HG03378 (cell line): ENCODE measurements at regions not wholly inside any gene's neighbourhood (a gene's known extent, or its start where the extent isn't known, plus 50 kb on each side); places are given as distances from the start of the nearest gene placed in this dataset.
"Not testable (repeated sequence)": the region's sequence is repeated elsewhere in the genome, so short reads cannot be mapped to it uniquely, and the experiment has no call there.

Source experiments
- ATAC-seq: cut with Tn5 transposase; IDR thresholded peaks from one replicate; pipeline ENCODE4 v1.9.1; 2021; ENCODE audit warnings: mild to moderate bottlenecking, moderate library complexity; ENCODE audit not compliant: unreplicated experiment

GRCh38 chrX:19229896-19230295, 107.6 kb upstream of the ADGRG2 start:
- ATAC-seq = not testable (repeated sequence)

- ATAC-seq = no peak
Observed at GRCh38 chrX:19237901-19238300, 105.8 kb upstream of the PDHA1 start.

GRCh38 chrX:19243431-19243830, 100.3 kb upstream of the PDHA1 start:
- ATAC-seq = no peak

- not testable (repeated sequence) for ATAC-seq
Observed at GRCh38 chrX:19244921-19245320, 98.8 kb upstream of the PDHA1 start.

- ATAC-seq = no peak
Observed at GRCh38 chrX:19245711-19246269, 97.9 kb upstream of the PDHA1 start.

- ATAC-seq = no peak
Observed at GRCh38 chrX:19256986-19257385, 86.7 kb upstream of the PDHA1 start.

GRCh38 chrX:19261026-19261425, 82.7 kb upstream of the PDHA1 start:
- ATAC-seq = not testable (repeated sequence)

GRCh38 chrX:19270727-19271126, 73.0 kb upstream of the PDHA1 start:
- no peak for ATAC-seq

GRCh38 chrX:19272452-19272851, 71.3 kb upstream of the PDHA1 start:
- peak; percentile 56 for ATAC-seq

GRCh38 chrX:19280636-19281035, 63.1 kb upstream of the PDHA1 start:
- no peak for ATAC-seq

- ATAC-seq = no peak
Observed at GRCh38 chrX:19281256-19281655, 62.5 kb upstream of the PDHA1 start.

GRCh38 chrX:19283597-19284339, 60.0 kb upstream of the PDHA1 start:
- ATAC-seq = no peak

GRCh38 chrX:19285857-19286256, 57.9 kb upstream of the PDHA1 start:
- no peak for ATAC-seq

GRCh38 chrX:19291086-19291485, 52.6 kb upstream of the PDHA1 start:
- ATAC-seq = no peak

- ATAC-seq = no peak
Observed at GRCh38 chrX:19293606-19294325, 50.0 kb upstream of the PDHA1 start.
